PC-9 (cell line): ENCODE measurements at regions not wholly inside any gene's neighbourhood (a gene's known extent, or its start where the extent isn't known, plus 50 kb on each side); places are given as distances from the start of the nearest gene placed in this dataset.

ENCODE experiments used
- BruUV-seq: library from RNA; stranded (reverse); fragments of 400-500 nt; replicated peaks from 2 replicates; lab custom pipeline; 2021; lab: Mats Ljungman, UMichigan
- CTCF ChIA-PET: fragments of 300-600 bp; sonication (Branson Sonifier 250); formaldehyde crosslinking; loops from one replicate; lab custom pipeline; 2022; ENCODE audit warnings: antibody characterized with exemption; lab: Charles Lee
- POLR2A ChIA-PET: fragments of 300-600 bp; sonication (Branson Sonifier 250); formaldehyde crosslinking; loops from one replicate; lab custom pipeline; 2022; ENCODE audit warnings: antibody characterized with exemption; ENCODE audit not compliant: unreplicated experiment; lab: Charles Lee
- DNase-seq, 2 experiments: peaks; one replicate each; pipeline versions ENCODE4 v3.0.0 to v3.0.0-alpha.2; 2015 to 2022; ENCODE audit warnings: mixed read lengths in 1 of 2
- H2AFZ ChIP-seq: fragments of 200-600 bp; sonication (generic); 2 replicates; pipeline ENCODE4 v1.8.1; 2017; ENCODE audit warnings: antibody characterized with exemption
- H3F3A ChIP-seq: fragments of 200-600 bp; sonication (generic); 2 replicates; pipeline ENCODE4 v1.8.1; 2017; ENCODE audit warnings: antibody characterized with exemption, mild to moderate bottlenecking, low read depth; ENCODE audit not compliant: insufficient read depth
- H3K27ac ChIP-seq: fragments of 200-600 bp; sonication (generic); 2 replicates; pipeline ENCODE4 v1.6.1; 2016; ENCODE audit warnings: mixed run types
- H3K27me3 ChIP-seq: fragments of 200-600 bp; sonication (generic); 2 replicates; pipeline ENCODE4 v1.6.1; 2016; ENCODE audit warnings: low read depth, mixed run types; ENCODE audit not compliant: insufficient read depth
- H3K36me3 ChIP-seq: fragments of 200-600 bp; sonication (generic); 2 replicates; pipeline ENCODE4 v1.6.1; 2016; ENCODE audit warnings: low read depth, mixed run types
- H3K4me1 ChIP-seq: fragments of 200-600 bp; sonication (generic); replicated peaks from 2 replicates; pipeline ENCODE4 v1.6.1; 2016; ENCODE audit warnings: mixed run types; ENCODE audit not compliant: insufficient read depth
- H3K4me2 ChIP-seq: fragments of 200-600 bp; sonication (generic); 2 replicates; pipeline ENCODE4 v1.6.1; 2017; ENCODE audit warnings: mixed run types
- H3K4me3 ChIP-seq: fragments of 200-600 bp; sonication (generic); 2 replicates; pipeline ENCODE4 v1.6.1; 2016; ENCODE audit warnings: mixed run types
- H3K79me2 ChIP-seq: fragments of 200-600 bp; sonication (generic); 2 replicates; pipeline ENCODE4 v1.6.1; 2017; ENCODE audit warnings: low read depth, mixed run types
- H3K9me2 ChIP-seq: fragments of 200-600 bp; sonication (generic); 2 replicates; pipeline ENCODE4 v1.8.1; 2017; ENCODE audit warnings: mild to moderate bottlenecking; ENCODE audit not compliant: insufficient read depth
- H3K9me3 ChIP-seq: fragments of 200-600 bp; sonication (generic); 2 replicates; pipeline ENCODE4 v1.8.1; 2016; ENCODE audit warnings: low read depth; ENCODE audit not compliant: insufficient read depth
- H4K20me1 ChIP-seq: fragments of 200-600 bp; sonication (generic); 2 replicates; pipeline ENCODE4 v1.8.1; 2017; ENCODE audit not compliant: insufficient read depth
- EZH2 ChIP-seq: fragments of 200-600 bp; sonication (generic); IDR thresholded peaks from 2 replicates; pipeline ENCODE4 v1.8.0; 2017; ENCODE audit warnings: antibody characterized with exemption, low read depth
- intact Hi-C: fragments of 100-400 bp; cut with micrococcal nuclease; formaldehyde crosslinking; loops from one replicate; pipeline ENCODE4 v1.10.0; 2022; ENCODE audit not compliant: unreplicated experiment
- TF ChIP-seq, protein P1 (sequence below): fragments of 200-600 bp; sonication (generic); conservative IDR thresholded peaks from 2 replicates; pipeline ENCODE4 v1.6.1; 2017; ENCODE audit warnings: mixed run types, antibody characterized with exemption, mild to moderate bottlenecking, moderate library complexity

DNA sequence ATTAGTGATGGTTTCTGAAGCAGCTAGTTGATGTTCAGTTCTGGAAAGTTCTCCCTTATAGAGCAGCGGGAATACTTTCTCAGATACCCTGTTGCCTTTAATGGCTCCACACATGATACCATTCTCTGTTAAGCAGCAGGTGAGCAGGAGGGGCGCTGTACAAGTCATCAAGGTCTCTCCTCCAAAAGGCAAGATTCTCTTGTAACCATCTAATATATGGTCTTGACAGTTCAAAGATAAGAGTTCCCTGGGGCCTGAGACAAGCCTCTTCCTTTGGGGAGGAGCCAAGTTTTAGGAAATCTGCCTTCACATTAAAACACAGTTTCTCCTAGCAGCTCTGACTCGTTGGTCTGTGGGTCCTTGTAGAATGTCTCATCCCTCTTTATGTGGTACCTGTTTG is 258.2 kb downstream of the QKI start:
- H3K27ac ChIP-seq: no peak overlapping the region
- H3K36me3 ChIP-seq: no peaks in the 10 kb centered on the region
- ChIA-PET POLR2A (no interaction called here), CTCF (no interaction called here)
- H3K27me3 ChIP-seq: peaks cover 48% of the 10 kb centered on the region
- no peak overlapping the region for H3K4me2 ChIP-seq
- no peak for DNase-seq
- H3F3A ChIP-seq: no peaks in the 10 kb centered on the region
- H3K9me3 ChIP-seq: no peaks in the 10 kb centered on the region
- H4K20me1 ChIP-seq: no peaks in the 10 kb centered on the region
- H3K79me2 ChIP-seq: no peaks in the 10 kb centered on the region
- intact Hi-C loops: no loop called here
- H3K4me3 ChIP-seq: no peak overlapping the region
- no peaks in the 10 kb centered on the region for H3K9me2 ChIP-seq
- no TSS peak for BruUV-seq
- H3K4me1 ChIP-seq: no peaks in the 10 kb centered on the region
- H2AFZ ChIP-seq: no peak overlapping the region
- TF ChIP-seq EZH2: no peak
- TF ChIP-seq, protein P1, sequence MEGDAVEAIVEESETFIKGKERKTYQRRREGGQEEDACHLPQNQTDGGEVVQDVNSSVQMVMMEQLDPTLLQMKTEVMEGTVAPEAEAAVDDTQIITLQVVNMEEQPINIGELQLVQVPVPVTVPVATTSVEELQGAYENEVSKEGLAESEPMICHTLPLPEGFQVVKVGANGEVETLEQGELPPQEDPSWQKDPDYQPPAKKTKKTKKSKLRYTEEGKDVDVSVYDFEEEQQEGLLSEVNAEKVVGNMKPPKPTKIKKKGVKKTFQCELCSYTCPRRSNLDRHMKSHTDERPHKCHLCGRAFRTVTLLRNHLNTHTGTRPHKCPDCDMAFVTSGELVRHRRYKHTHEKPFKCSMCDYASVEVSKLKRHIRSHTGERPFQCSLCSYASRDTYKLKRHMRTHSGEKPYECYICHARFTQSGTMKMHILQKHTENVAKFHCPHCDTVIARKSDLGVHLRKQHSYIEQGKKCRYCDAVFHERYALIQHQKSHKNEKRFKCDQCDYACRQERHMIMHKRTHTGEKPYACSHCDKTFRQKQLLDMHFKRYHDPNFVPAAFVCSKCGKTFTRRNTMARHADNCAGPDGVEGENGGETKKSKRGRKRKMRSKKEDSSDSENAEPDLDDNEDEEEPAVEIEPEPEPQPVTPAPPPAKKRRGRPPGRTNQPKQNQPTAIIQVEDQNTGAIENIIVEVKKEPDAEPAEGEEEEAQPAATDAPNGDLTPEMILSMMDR: no peak

DNA sequence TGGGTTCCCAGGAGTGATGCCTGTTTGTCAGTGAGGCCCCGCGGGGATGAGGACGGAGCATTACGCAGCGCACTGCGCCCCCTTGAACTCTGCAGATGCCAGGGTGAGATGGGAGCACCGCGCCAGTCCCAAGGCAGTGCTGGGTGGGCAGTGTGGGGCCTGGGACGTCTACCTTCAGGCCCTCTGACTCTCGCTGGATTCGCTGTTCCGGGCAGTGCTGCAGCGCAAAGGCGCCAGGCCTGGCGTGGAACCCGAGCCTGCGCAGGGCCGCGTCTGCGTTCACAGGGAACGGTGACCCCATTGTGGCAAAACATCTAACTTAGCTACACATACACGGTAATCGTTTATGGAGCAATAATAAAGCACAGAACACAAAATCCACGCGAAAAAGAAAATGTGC is 257.3 kb downstream of the QKI start:
- ChIA-PET POLR2A (no interaction called here), CTCF (no interaction called here)
- intact Hi-C loops: no loop called here

DNA sequence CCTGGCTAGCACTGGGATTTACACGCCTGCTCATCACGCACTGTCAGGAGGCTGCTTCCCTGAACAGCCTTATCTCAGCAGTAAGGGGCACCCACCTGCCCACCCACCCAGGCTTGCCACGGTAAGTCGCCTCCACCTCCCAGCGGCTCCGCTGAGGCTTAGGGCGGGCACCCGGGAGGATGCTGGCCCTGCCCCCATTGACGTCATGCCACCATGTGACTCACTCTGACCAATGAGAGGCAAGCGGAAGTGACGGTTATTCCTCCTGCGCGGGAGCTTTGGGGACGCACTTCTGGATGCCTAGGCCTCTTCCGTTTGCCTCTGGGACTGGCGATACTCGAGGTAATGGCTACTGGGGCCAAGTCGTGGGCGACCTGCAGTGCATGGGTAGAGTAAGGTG is 256.8 kb downstream of the QKI start:
- Histone ChIP-seq H3K79me2 (no peaks in the 10 kb centered on the region), H3K4me2 (no peak overlapping the region), H3K4me1 (no peaks in the 10 kb centered on the region), H4K20me1 (no peaks in the 10 kb centered on the region), H3K4me3 (no peak overlapping the region), H3K27me3 (peaks cover 62% of the 10 kb centered on the region), H2AFZ (no peak overlapping the region), H3K27ac (no peak overlapping the region), H3K36me3 (no peaks in the 10 kb centered on the region), H3F3A (no peaks in the 10 kb centered on the region), H3K9me2 (no peaks in the 10 kb centered on the region), H3K9me3 (no peaks in the 10 kb centered on the region)
- TF ChIP-seq, protein P1: no peak
- no peak for TF ChIP-seq EZH2
- intact Hi-C loops: no loop called here
- POLR2A ChIA-PET: no interaction called here
- no peak for DNase-seq
- CTCF ChIA-PET: no interaction called here
- BruUV-seq: no TSS peak

More for the DNA sequence above, 257.3 kb downstream of the QKI start:
- H3K36me3 ChIP-seq: no peaks in the 10 kb centered on the region
- no peaks in the 10 kb centered on the region for H3K4me1 ChIP-seq
- H3K27me3 ChIP-seq: peaks cover 57% of the 10 kb centered on the region
- no peaks in the 10 kb centered on the region for H4K20me1 ChIP-seq
- H3K9me2 ChIP-seq: no peaks in the 10 kb centered on the region
- no peak for DNase-seq
- no peaks in the 10 kb centered on the region for H3F3A ChIP-seq
- no peak overlapping the region for H3K4me3 ChIP-seq
- no peak overlapping the region for H3K4me2 ChIP-seq
- no TSS peak for BruUV-seq
- no peaks in the 10 kb centered on the region for H3K79me2 ChIP-seq
- no peak overlapping the region for H3K27ac ChIP-seq
- no peak for TF ChIP-seq EZH2
- H3K9me3 ChIP-seq: no peaks in the 10 kb centered on the region
- H2AFZ ChIP-seq: no peak overlapping the region

DNA sequence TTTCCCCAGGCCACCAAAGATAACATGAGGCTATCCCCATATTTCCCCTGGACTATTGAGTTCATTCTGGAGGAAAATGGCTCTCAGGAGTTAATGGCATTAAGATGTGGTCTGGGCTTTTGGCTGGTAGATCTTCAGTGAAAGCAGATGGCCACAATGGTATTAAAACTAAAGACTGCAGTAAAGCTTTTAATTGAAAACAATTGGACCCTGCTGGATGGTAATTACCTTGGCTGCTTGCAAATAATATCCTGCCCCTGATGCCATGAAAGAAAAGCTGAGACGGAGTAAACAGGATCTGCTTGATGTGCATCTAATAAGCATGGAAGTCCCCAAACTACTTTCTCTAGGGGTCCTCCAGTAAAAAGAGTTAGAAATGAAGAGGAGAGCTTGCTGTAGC is 255.8 kb downstream of the QKI start:
- BruUV-seq: no TSS peak

More for the DNA sequence above, 255.8 kb downstream of the QKI start:
- intact Hi-C loops: no loop called here
- no peaks in the 10 kb centered on the region for H3K79me2 ChIP-seq
- no peak for DNase-seq
- no peaks in the 10 kb centered on the region for H3K36me3 ChIP-seq
- ChIA-PET POLR2A (no interaction called here), CTCF (no interaction called here)
- no peaks in the 10 kb centered on the region for H3K4me1 ChIP-seq
- H3K27ac ChIP-seq: no peak overlapping the region
- no peak overlapping the region for H3K4me3 ChIP-seq
- no peak overlapping the region for H2AFZ ChIP-seq
- TF ChIP-seq, protein P1: no peak
- TF ChIP-seq EZH2: no peak
- no peak overlapping the region for H3K4me2 ChIP-seq
- no peaks in the 10 kb centered on the region for H3K9me2 ChIP-seq
- H3F3A ChIP-seq: no peaks in the 10 kb centered on the region
- H4K20me1 ChIP-seq: no peaks in the 10 kb centered on the region
- H3K27me3 ChIP-seq: peaks cover 64% of the 10 kb centered on the region
- no peaks in the 10 kb centered on the region for H3K9me3 ChIP-seq
